ENCODE measurements at regions not wholly inside any gene's neighbourhood (a gene's known extent, or its start where the extent isn't known, plus 50 kb on each side); places are given as distances from the start of the nearest gene placed in this dataset.

GRCh38 chr16:5467552-5467951 is 370.0 kb upstream of the EEF2KMT start:
- TF ChIP-seq POLR2A (IDR thresholded peaks at IDR 0.05), result no peak

GRCh38 chr16:5466551-5466950 is 369.0 kb upstream of the EEF2KMT start:
- peaks cover 0 to 13% (median 0%) of the 10 kb centered on the region in 7 donors for H3K27me3 ChIP-seq (replicated peaks in 1 of 7)
- H3K36me3 ChIP-seq, result no peaks in the 10 kb centered on the region
- no peak overlapping the region for H3K27ac ChIP-seq
- no peak for TF ChIP-seq POLR2A (IDR thresholded peaks at IDR 0.05)
- TF ChIP-seq POLR2AphosphoS5 (IDR thresholded peaks at IDR 0.05), result no peak
- no peak for TF ChIP-seq CTCF (IDR thresholded peaks at IDR 0.05 in 8 of 11, conservative IDR thresholded peaks at IDR 0.05 in 3 of 11)
- peaks cover 0 to 24% (median 8%) of the 10 kb centered on the region in 8 donors for H3K9me3 ChIP-seq
- intact Hi-C loops (cut with DNase I; ENCODE audit: low total_unique reads), result no loop called here
- H3K4me3 ChIP-seq, result no peak overlapping the region
- 36 to 57% (median 45%) methylated on average over 2 of the region's 2 CpGs for WGBS, 5 donors
- no peak for DNase-seq
- H3K4me1 ChIP-seq, result no peaks in the 10 kb centered on the region

More at GRCh38 chr16:5467552-5467951, 370.0 kb upstream of the EEF2KMT start:
- H3K9me3 ChIP-seq, result peaks cover 0 to 24% (median 8%) of the 10 kb centered on the region in 8 donors
- H3K4me1 ChIP-seq, result no peaks in the 10 kb centered on the region
- WGBS, 5 donors, result 84 to 91% (median 90%) methylated on average over 3 of the region's 3 CpGs
- no peaks in the 10 kb centered on the region for H3K36me3 ChIP-seq
- DNase-seq, result no peak
- no peak overlapping the region for H3K27ac ChIP-seq
- H3K4me3 ChIP-seq, result no peak overlapping the region
- peaks cover 0 to 23% (median 0%) of the 10 kb centered on the region in 7 donors for H3K27me3 ChIP-seq (replicated peaks in 1 of 7)
- intact Hi-C loops (cut with DNase I; ENCODE audit: low total_unique reads), result no loop called here

GRCh38 chr16:5465714-5466113 is 368.1 kb upstream of the EEF2KMT start:
- H3K9me3 ChIP-seq, result peaks cover 0 to 24% (median 8%) of the 10 kb centered on the region in 8 donors
- H3K4me1 ChIP-seq, result no peaks in the 10 kb centered on the region
- H3K27me3 ChIP-seq (replicated peaks in 1 of 7), result peaks cover 0 to 7% (median 0%) of the 10 kb centered on the region in 7 donors
- H3K27ac ChIP-seq, result no peak overlapping the region
- TF ChIP-seq POLR2AphosphoS5 (IDR thresholded peaks at IDR 0.05) (no peak), CTCF (IDR thresholded peaks at IDR 0.05 in 8 of 11, conservative IDR thresholded peaks at IDR 0.05 in 3 of 11) (no peak), POLR2A (IDR thresholded peaks at IDR 0.05) (no peak)
- intact Hi-C loops (cut with DNase I; ENCODE audit: low total_unique reads), result no loop called here
- no peak for DNase-seq
- H3K36me3 ChIP-seq, result no peaks in the 10 kb centered on the region
- no peak overlapping the region for H3K4me3 ChIP-seq
- WGBS, 5 donors, result 67 to 86% (median 79%) methylated on average over 6 of the region's 6 CpGs

- H3K36me3 ChIP-seq, result no peaks in the 10 kb centered on the region
- WGBS, 5 donors, result 40 to 47% (median 44%) methylated on average over 2 of the region's 2 CpGs
- H3K27ac ChIP-seq, result no peak overlapping the region
- TF ChIP-seq CTCF (IDR thresholded peaks at IDR 0.05 in 8 of 11, conservative IDR thresholded peaks at IDR 0.05 in 3 of 11) (no peak), POLR2A (IDR thresholded peaks at IDR 0.05) (no peak), POLR2AphosphoS5 (IDR thresholded peaks at IDR 0.05) (no peak)
- H3K9me3 ChIP-seq, result peaks cover 0 to 10% (median 5%) of the 10 kb centered on the region in 8 donors
- intact Hi-C loops (cut with DNase I; ENCODE audit: low total_unique reads), result no loop called here
- no peaks in the 10 kb centered on the region for H3K4me1 ChIP-seq
- no peaks in the 10 kb centered on the region for H3K27me3 ChIP-seq (replicated peaks in 1 of 7)
- H3K4me3 ChIP-seq, result no peak overlapping the region
- DNase-seq, result no peak
Observed at GRCh38 chr16:5463820-5464219, 366.2 kb upstream of the EEF2KMT start.

GRCh38 chr16:5461574-5461973 is 364.0 kb upstream of the EEF2KMT start:
- no peak for DNase-seq
- TF ChIP-seq POLR2A (IDR thresholded peaks at IDR 0.05) (no peak), POLR2AphosphoS5 (IDR thresholded peaks at IDR 0.05) (no peak), CTCF (IDR thresholded peaks at IDR 0.05 in 8 of 11, conservative IDR thresholded peaks at IDR 0.05 in 3 of 11) (no peak)
- H3K9me3 ChIP-seq, result no peaks in the 10 kb centered on the region
- H3K27ac ChIP-seq, result no peak overlapping the region
- 32 to 70% (median 59%) methylated on average over 2 of the region's 2 CpGs for WGBS, 5 donors
- H3K4me3 ChIP-seq, result no peak overlapping the region
- intact Hi-C loops (cut with DNase I; ENCODE audit: low total_unique reads), result no loop called here
- no peaks in the 10 kb centered on the region for H3K27me3 ChIP-seq (replicated peaks in 1 of 7)
- no peaks in the 10 kb centered on the region for H3K36me3 ChIP-seq
- H3K4me1 ChIP-seq, result no peaks in the 10 kb centered on the region
